SK-N-SH (cell line): ENCODE measurements at regions not wholly inside any gene's neighbourhood (a gene's known extent, or its start where the extent isn't known, plus 50 kb on each side); places are given as distances from the start of the nearest gene placed in this dataset.

ENCODE experiments used
- EZH2phosphoT487 ChIP-seq: fragments of 200-600 bp; sonication (generic); IDR thresholded peaks from 2 replicates; pipeline ENCODE4 v1.6.1; 2017; ENCODE audit warnings: low read depth, mixed run types, mild to moderate bottlenecking, antibody characterized with exemption, moderate library complexity, borderline replicate concordance
- MAX ChIP-seq: IDR thresholded peaks from 2 replicates; pipeline ENCODE4 v1.4.0; 2012; ENCODE audit warnings: low read depth
- MXI1 ChIP-seq: IDR thresholded peaks from 2 replicates; pipeline ENCODE4 v1.6.1; 2012; ENCODE audit warnings: mild to moderate bottlenecking, low read depth, low read length, improper control_type of control experiment

GRCh38 chr14:86129426-86129825, 599.5 kb downstream of the FLRT2 start:
- TF ChIP-seq EZH2phosphoT487 (no peak), MAX (no peak), MXI1 (no peak)
